ENCODE measurements at regions not wholly inside any gene's neighbourhood (a gene's known extent, or its start where the extent isn't known, plus 50 kb on each side); places are given as distances from the start of the nearest gene placed in this dataset.

- TF ChIP-seq ESRRG (CRISPR knock-in tag; IDR thresholded peaks at IDR 0.05) = no peak
- no peak for TF ChIP-seq PPARA (CRISPR knock-in tag; IDR thresholded peaks at IDR 0.05; ENCODE audit: borderline replicate concordance)
- no peak for TF ChIP-seq ZNF565 (CRISPR knock-in tag; conservative IDR thresholded peaks at IDR 0.05; ENCODE audit: low read depth)
- no peak for TF ChIP-seq ISL1 (CRISPR knock-in tag; IDR thresholded peaks at IDR 0.05)
- TF ChIP-seq, protein P1, sequence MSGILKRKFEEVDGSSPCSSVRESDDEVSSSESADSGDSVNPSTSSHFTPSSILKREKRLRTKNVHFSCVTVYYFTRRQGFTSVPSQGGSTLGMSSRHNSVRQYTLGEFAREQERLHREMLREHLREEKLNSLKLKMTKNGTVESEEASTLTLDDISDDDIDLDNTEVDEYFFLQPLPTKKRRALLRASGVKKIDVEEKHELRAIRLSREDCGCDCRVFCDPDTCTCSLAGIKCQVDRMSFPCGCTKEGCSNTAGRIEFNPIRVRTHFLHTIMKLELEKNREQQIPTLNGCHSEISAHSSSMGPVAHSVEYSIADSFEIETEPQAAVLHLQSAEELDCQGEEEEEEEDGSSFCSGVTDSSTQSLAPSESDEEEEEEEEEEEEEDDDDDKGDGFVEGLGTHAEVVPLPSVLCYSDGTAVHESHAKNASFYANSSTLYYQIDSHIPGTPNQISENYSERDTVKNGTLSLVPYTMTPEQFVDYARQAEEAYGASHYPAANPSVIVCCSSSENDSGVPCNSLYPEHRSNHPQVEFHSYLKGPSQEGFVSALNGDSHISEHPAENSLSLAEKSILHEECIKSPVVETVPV (CRISPR knock-in tag; IDR thresholded peaks at IDR 0.05) = no peak
- no peak for TF ChIP-seq SNAI2 (CRISPR knock-in tag; IDR thresholded peaks at IDR 0.05)
- TF ChIP-seq ZFP3 (CRISPR knock-in tag; IDR thresholded peaks at IDR 0.05) = no peak
- TF ChIP-seq OSR1 (CRISPR knock-in tag; IDR thresholded peaks at IDR 0.05) = no peak
- no peak for TF ChIP-seq ARNTL (CRISPR knock-in tag; IDR thresholded peaks at IDR 0.05; ENCODE audit: borderline replicate concordance, low read depth)
- TF ChIP-seq TOX (CRISPR knock-in tag; IDR thresholded peaks at IDR 0.05; ENCODE audit: borderline replicate concordance) = no peak
- TF ChIP-seq ZNF70 (CRISPR knock-in tag; IDR thresholded peaks at IDR 0.05) = no peak
- ATAC-seq = no peak
These were observed 90.0 kb upstream of the MAFB start for GRCh38 chr20:40778894-40779496.

GRCh38 chr20:40781327-40782042, 92.4 kb upstream of the MAFB start:
- ATAC-seq = no peak
- TF ChIP-seq PPARA (CRISPR knock-in tag; IDR thresholded peaks at IDR 0.05; ENCODE audit: borderline replicate concordance) (no peak), ESRRG (CRISPR knock-in tag; IDR thresholded peaks at IDR 0.05) (no peak), ZFP30 (CRISPR knock-in tag; IDR thresholded peaks at IDR 0.05) (no peak), ZNF565 (CRISPR knock-in tag; conservative IDR thresholded peaks at IDR 0.05; ENCODE audit: low read depth) (no peak), TOX (CRISPR knock-in tag; IDR thresholded peaks at IDR 0.05; ENCODE audit: borderline replicate concordance) (no peak), OSR1 (CRISPR knock-in tag; IDR thresholded peaks at IDR 0.05) (no peak), BACH2 (CRISPR knock-in tag; IDR thresholded peaks at IDR 0.05; ENCODE audit: borderline replicate concordance) (no peak), SNAI2 (CRISPR knock-in tag; IDR thresholded peaks at IDR 0.05) (no peak), ZNF70 (CRISPR knock-in tag; IDR thresholded peaks at IDR 0.05) (no peak), ZNF8 (CRISPR knock-in tag; IDR thresholded peaks at IDR 0.05) (no peak), CSDC2 (CRISPR knock-in tag; IDR thresholded peaks at IDR 0.05) (no peak), ISL1 (CRISPR knock-in tag; IDR thresholded peaks at IDR 0.05) (no peak), RARB (CRISPR knock-in tag; IDR thresholded peaks at IDR 0.05) (no peak), GLIS3 (CRISPR knock-in tag; IDR thresholded peaks at IDR 0.05) (no peak), TSHZ2 (CRISPR knock-in tag; IDR thresholded peaks at IDR 0.05) (no peak), ZC3H10 (CRISPR knock-in tag; IDR thresholded peaks at IDR 0.05) (no peak), ARNTL (CRISPR knock-in tag; IDR thresholded peaks at IDR 0.05; ENCODE audit: borderline replicate concordance, low read depth) (no peak), ZFP3 (CRISPR knock-in tag; IDR thresholded peaks at IDR 0.05) (no peak)
- TF ChIP-seq, protein P2, sequence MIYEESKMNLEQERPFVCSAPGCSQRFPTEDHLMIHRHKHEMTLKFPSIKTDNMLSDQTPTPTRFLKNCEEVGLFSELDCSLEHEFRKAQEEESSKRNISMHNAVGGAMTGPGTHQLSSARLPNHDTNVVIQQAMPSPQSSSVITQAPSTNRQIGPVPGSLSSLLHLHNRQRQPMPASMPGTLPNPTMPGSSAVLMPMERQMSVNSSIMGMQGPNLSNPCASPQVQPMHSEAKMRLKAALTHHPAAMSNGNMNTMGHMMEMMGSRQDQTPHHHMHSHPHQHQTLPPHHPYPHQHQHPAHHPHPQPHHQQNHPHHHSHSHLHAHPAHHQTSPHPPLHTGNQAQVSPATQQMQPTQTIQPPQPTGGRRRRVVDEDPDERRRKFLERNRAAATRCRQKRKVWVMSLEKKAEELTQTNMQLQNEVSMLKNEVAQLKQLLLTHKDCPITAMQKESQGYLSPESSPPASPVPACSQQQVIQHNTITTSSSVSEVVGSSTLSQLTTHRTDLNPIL (CRISPR knock-in tag; IDR thresholded peaks at IDR 0.05; ENCODE audit: low read depth) = no peak
- TF ChIP-seq, protein P3, sequence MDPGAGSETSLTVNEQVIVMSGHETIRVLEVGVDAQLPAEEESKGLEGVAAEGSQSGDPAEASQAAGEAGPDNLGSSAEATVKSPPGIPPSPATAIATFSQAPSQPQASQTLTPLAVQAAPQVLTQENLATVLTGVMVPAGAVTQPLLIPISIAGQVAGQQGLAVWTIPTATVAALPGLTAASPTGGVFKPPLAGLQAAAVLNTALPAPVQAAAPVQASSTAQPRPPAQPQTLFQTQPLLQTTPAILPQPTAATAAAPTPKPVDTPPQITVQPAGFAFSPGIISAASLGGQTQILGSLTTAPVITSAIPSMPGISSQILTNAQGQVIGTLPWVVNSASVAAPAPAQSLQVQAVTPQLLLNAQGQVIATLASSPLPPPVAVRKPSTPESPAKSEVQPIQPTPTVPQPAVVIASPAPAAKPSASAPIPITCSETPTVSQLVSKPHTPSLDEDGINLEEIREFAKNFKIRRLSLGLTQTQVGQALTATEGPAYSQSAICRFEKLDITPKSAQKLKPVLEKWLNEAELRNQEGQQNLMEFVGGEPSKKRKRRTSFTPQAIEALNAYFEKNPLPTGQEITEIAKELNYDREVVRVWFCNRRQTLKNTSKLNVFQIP (CRISPR knock-in tag; IDR thresholded peaks at IDR 0.05; ENCODE audit: borderline replicate concordance, low read depth) = no peak

- TF ChIP-seq TCF4 (CRISPR knock-in tag; IDR thresholded peaks at IDR 0.05; ENCODE audit: borderline replicate concordance) = no peak
- TF ChIP-seq TSHZ2 (CRISPR knock-in tag; IDR thresholded peaks at IDR 0.05) = no peak
- TF ChIP-seq ZFP30 (CRISPR knock-in tag; IDR thresholded peaks at IDR 0.05) = no peak
- no peak for TF ChIP-seq ZNF70 (CRISPR knock-in tag; IDR thresholded peaks at IDR 0.05)
- no peak for ATAC-seq
These were observed 93.0 kb upstream of the MAFB start for GRCh38 chr20:40782043-40782368.
